Endodermal cell (in vitro differentiated cells): ENCODE measurements at regions not wholly inside any gene's neighbourhood (a gene's known extent, or its start where the extent isn't known, plus 50 kb on each side); places are given as distances from the start of the nearest gene placed in this dataset.

Source experiments
- DNase-seq: peaks from one replicate; pipeline ENCODE4 v3.0.0-alpha.2; 2017
- H3K27ac ChIP-seq: 2 replicates; pipeline ENCODE4 v1.5.1; 2013; ENCODE audit warnings: mild to moderate bottlenecking, low read depth, low read length, moderate library complexity
- H3K27me3 ChIP-seq: 2 replicates; pipeline ENCODE4 v1.6.1; 2013; ENCODE audit warnings: mild to moderate bottlenecking, low read length, moderate library complexity; ENCODE audit not compliant: insufficient read depth, control insufficient read depth, poor library complexity, severe bottlenecking
- H3K36me3 ChIP-seq: 2 replicates; pipeline ENCODE4 v1.7.0; 2013; ENCODE audit warnings: mild to moderate bottlenecking, low read length, moderate library complexity; ENCODE audit not compliant: control insufficient read depth, insufficient read depth
- H3K4me1 ChIP-seq: one replicate; pipeline ENCODE4 v1.7.0; 2013; ENCODE audit warnings: low read length; ENCODE audit not compliant: control insufficient read depth, insufficient read depth
- H3K4me3 ChIP-seq: 2 replicates; pipeline ENCODE4 v1.5.1; 2013; ENCODE audit warnings: mild to moderate bottlenecking, low read length, moderate library complexity
- H3K9ac ChIP-seq: 2 replicates; pipeline ENCODE4 v1.6.1; 2013; ENCODE audit warnings: mild to moderate bottlenecking, low read length, moderate library complexity; ENCODE audit not compliant: poor library complexity, severe bottlenecking; ENCODE audit errors: extremely low read depth
- H3K9me3 ChIP-seq: 2 replicates; pipeline ENCODE4 v1.6.1; 2013; ENCODE audit warnings: mild to moderate bottlenecking, low read length, moderate library complexity; ENCODE audit not compliant: control insufficient read depth
- H3K27ac Mint-ChIP-seq: 2 replicates; pipeline ENCODE4 v1.8.0; 2020; ENCODE audit warnings: mixed read lengths
- H3K27me3 Mint-ChIP-seq: 2 replicates; pipeline ENCODE4 v1.8.0; 2021; ENCODE audit warnings: mild to moderate bottlenecking, mixed read lengths; ENCODE audit not compliant: insufficient read depth
- H3K36me3 Mint-ChIP-seq: 2 replicates; pipeline ENCODE4 v1.8.0; 2020; ENCODE audit warnings: low read depth, mixed read lengths
- H3K4me1 Mint-ChIP-seq: 2 replicates; pipeline ENCODE4 v1.8.0; 2020; ENCODE audit warnings: mixed read lengths
- H3K4me3 Mint-ChIP-seq: 2 replicates; pipeline ENCODE4 v1.8.0; 2020; ENCODE audit warnings: mild to moderate bottlenecking, moderate library complexity, mixed read lengths
- H3K9me3 Mint-ChIP-seq: 2 replicates; pipeline ENCODE4 v1.8.0; 2020; ENCODE audit warnings: mild to moderate bottlenecking, mixed read lengths
- WGBS, 2 experiments: methylation state at CpG; one replicate each; pipeline versions ENCODE4 v1.1.5 to v1.1.7; 2013; ENCODE audit warnings: missing lambda C conversion rate in 2 of 2, mixed read lengths in 1 of 2; ENCODE audit not compliant: insufficient coverage in 1 of 2, insufficient read length in 1 of 2; 5-methylcytosine and 5-hydroxymethylcytosine counted together
- TF ChIP-seq, protein P1 (sequence below): fragments of 200-600 bp; sonication (generic); conservative IDR thresholded peaks from 2 replicates; pipeline ENCODE4 v1.5.0; 2021; ENCODE audit warnings: antibody characterized with exemption, mild to moderate bottlenecking

GRCh38 chr2:16378031-16378430 lies 287.6 kb downstream of the CYRIA start:
- Histone ChIP-seq H3K4me1 (no peaks in the 10 kb centered on the region), H3K9ac (no peak overlapping the region), H3K36me3 (no peaks in the 10 kb centered on the region), H3K4me3 (no peak overlapping the region), H3K27me3 (no peaks in the 10 kb centered on the region), H3K9me3 (no peaks in the 10 kb centered on the region), H3K27ac (no peak overlapping the region)
- no peak for DNase-seq
- no peaks in the 10 kb centered on the region for H3K4me1 Mint-ChIP-seq
- 75 to 93% methylated on average over 2 of the region's 2 CpGs for WGBS, 2 experiments
- TF ChIP-seq, protein P1, sequence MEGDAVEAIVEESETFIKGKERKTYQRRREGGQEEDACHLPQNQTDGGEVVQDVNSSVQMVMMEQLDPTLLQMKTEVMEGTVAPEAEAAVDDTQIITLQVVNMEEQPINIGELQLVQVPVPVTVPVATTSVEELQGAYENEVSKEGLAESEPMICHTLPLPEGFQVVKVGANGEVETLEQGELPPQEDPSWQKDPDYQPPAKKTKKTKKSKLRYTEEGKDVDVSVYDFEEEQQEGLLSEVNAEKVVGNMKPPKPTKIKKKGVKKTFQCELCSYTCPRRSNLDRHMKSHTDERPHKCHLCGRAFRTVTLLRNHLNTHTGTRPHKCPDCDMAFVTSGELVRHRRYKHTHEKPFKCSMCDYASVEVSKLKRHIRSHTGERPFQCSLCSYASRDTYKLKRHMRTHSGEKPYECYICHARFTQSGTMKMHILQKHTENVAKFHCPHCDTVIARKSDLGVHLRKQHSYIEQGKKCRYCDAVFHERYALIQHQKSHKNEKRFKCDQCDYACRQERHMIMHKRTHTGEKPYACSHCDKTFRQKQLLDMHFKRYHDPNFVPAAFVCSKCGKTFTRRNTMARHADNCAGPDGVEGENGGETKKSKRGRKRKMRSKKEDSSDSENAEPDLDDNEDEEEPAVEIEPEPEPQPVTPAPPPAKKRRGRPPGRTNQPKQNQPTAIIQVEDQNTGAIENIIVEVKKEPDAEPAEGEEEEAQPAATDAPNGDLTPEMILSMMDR = no peak
- H3K9me3 Mint-ChIP-seq = no peaks in the 10 kb centered on the region
- no peak overlapping the region for H3K27ac Mint-ChIP-seq
- no peaks in the 10 kb centered on the region for H3K36me3 Mint-ChIP-seq
- H3K4me3 Mint-ChIP-seq = no peak overlapping the region
- H3K27me3 Mint-ChIP-seq = no peaks in the 10 kb centered on the region

GRCh38 chr2:16375981-16376380 lies 289.7 kb downstream of the CYRIA start:
- Histone ChIP-seq H3K9me3 (no peaks in the 10 kb centered on the region), H3K4me1 (no peaks in the 10 kb centered on the region), H3K4me3 (no peak overlapping the region), H3K36me3 (no peaks in the 10 kb centered on the region), H3K27me3 (no peaks in the 10 kb centered on the region), H3K9ac (no peak overlapping the region), H3K27ac (no peak overlapping the region)
- 60 to 77% methylated on average over 1 to 4 of the region's 4 CpGs for WGBS, 2 experiments
- TF ChIP-seq, protein P1 = no peak
- no peak for DNase-seq
- Mint-ChIP-seq H3K36me3 (no peaks in the 10 kb centered on the region), H3K4me3 (no peak overlapping the region), H3K27me3 (no peaks in the 10 kb centered on the region), H3K27ac (no peak overlapping the region), H3K4me1 (no peaks in the 10 kb centered on the region), H3K9me3 (peaks cover 9% of the 10 kb centered on the region)

- WGBS, 2 experiments = 87 to 100% methylated on average over 1 to 2 of the region's 2 CpGs
- Histone ChIP-seq H3K9ac (no peak overlapping the region), H3K9me3 (no peaks in the 10 kb centered on the region), H3K4me3 (no peak overlapping the region), H3K4me1 (no peaks in the 10 kb centered on the region), H3K27ac (no peak overlapping the region), H3K27me3 (no peaks in the 10 kb centered on the region), H3K36me3 (no peaks in the 10 kb centered on the region)
- Mint-ChIP-seq H3K36me3 (no peaks in the 10 kb centered on the region), H3K27me3 (no peaks in the 10 kb centered on the region), H3K4me1 (no peaks in the 10 kb centered on the region), H3K9me3 (peaks cover 9% of the 10 kb centered on the region), H3K4me3 (no peak overlapping the region), H3K27ac (no peak overlapping the region)
- DNase-seq = no peak
- TF ChIP-seq, protein P1 = no peak
These were observed 290.3 kb downstream of the CYRIA start for GRCh38 chr2:16375351-16375750.
